A549 (cell line): ENCODE measurements at regions not wholly inside any gene's neighbourhood (a gene's known extent, or its start where the extent isn't known, plus 50 kb on each side); places are given as distances from the start of the nearest gene placed in this dataset.

Experiments used
- BCL3 ChIP-seq: fragments of >200 bp; sonication (Bioruptor Twin); formaldehyde crosslinking; IDR thresholded peaks from 3 replicates; pipeline ENCODE4 v1.6.1; 2016
- FOSL2 ChIP-seq, 2 experiments: fragments of 450-650 bp in 1 of 2; fragments of >200 bp in 1 of 2; sonication (Bioruptor Twin) in 1 of 2; formaldehyde crosslinking; IDR thresholded peaks; 2 replicates each; pipeline versions ENCODE4 v1.5.0 to v1.6.1; 2016 to 2020; ENCODE audit warnings: mild to moderate bottlenecking in 1 of 2, moderate library complexity in 1 of 2
- ZFP36 ChIP-seq: fragments of 450-650 bp; IDR thresholded peaks from 2 replicates; pipeline ENCODE4 v1.6.1; 2014; ENCODE audit warnings: borderline replicate concordance; ENCODE audit not compliant: partially characterized antibody

DNA sequence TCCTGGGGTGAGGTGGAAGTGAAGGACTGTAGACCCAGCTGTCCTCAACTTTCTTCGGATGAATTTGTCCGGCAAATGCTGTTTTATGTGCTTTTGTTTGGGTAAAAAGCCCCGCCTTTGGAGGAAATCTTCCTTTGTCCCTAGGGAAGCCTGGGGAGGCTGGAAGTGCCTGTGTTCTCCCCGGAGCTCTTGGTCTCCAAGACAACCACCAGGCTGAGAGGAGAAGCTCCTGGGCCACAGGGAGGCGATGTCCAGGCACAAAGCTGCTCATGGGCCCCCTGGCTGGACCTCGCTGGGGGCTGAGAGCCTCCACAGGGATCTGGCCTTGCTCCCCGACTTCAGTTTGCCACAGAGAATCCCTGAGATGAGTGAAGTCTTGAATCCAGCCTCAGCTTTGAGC is 293.1 kb upstream of the N4BP1 start:
- TF ChIP-seq BCL3 (no peak), ZFP36 (no peak), FOSL2 (IDR thresholded peaks at IDR 0.05) (no peak), FOSL2 (CRISPR knock-in tag; IDR thresholded peaks at IDR 0.05) (no peak)
